A549 (cell line): ENCODE measurements at regions not wholly inside any gene's neighbourhood (a gene's known extent, or its start where the extent isn't known, plus 50 kb on each side); places are given as distances from the start of the nearest gene placed in this dataset.

ENCODE experiments used
- ATAC-seq, 2 experiments: fragments of 200-7000 bp in 1 of 2; fragments of >200 bp in 1 of 2; cut with Nextera tagmentation in 1 of 2; cut with Tn5 transposase in 1 of 2; 3 replicates each; pipeline versions ENCODE4 v1.8.0 to v1.9.1; 2018 to 2020; ENCODE audit warnings: mild to moderate bottlenecking in 1 of 2, moderate library complexity in 1 of 2
- CTCF ChIA-PET: fragments of 300-600 bp; sonication (Branson Sonifier 250); formaldehyde crosslinking; extraction: SDS; loops from one replicate; lab custom pipeline; 2021; ENCODE audit warnings: antibody characterized with exemption, inconsistent platforms; lab: Yijun Ruan, JAX
- POLR2A ChIA-PET: fragments of 350-600 bp; formaldehyde crosslinking; extraction: SDS; loops from one replicate; lab custom pipeline; 2021; ENCODE audit warnings: antibody characterized with exemption, inconsistent platforms; lab: Yijun Ruan, JAX
- DNase-seq, 2 experiments: peaks; one replicate each; pipeline versions ENCODE4 v3.0.0 to v3.0.0-alpha.2; 2011 to 2016; ENCODE audit warnings: low read depth in 1 of 2, low spot score in 1 of 2
- FAIRE-seq: peaks from 2 replicates; lab custom pipeline; 2011; peaks lifted over from hg19 to GRCh38; lab: Jason Lieb, UNC
- H3K27ac ChIP-seq, 2 experiments: fragments of >200 bp; sonication (Bioruptor Twin); formaldehyde crosslinking; 3 replicates each; pipeline ENCODE4 v1.5.1; 2016 to 2017
- H3K4me1 ChIP-seq: fragments of >200 bp; sonication (Bioruptor Twin); formaldehyde crosslinking; 3 replicates; pipeline ENCODE4 v1.6.1; 2016
- H3K4me2 ChIP-seq: fragments of >200 bp; sonication (Bioruptor Twin); formaldehyde crosslinking; 3 replicates; pipeline ENCODE4 v1.6.1; 2016
- H3K4me3 ChIP-seq: fragments of >200 bp; sonication (Bioruptor Twin); formaldehyde crosslinking; 3 replicates; pipeline ENCODE4 v1.5.1; 2016
- H3K9me3 ChIP-seq: fragments of >200 bp; sonication (Bioruptor Twin); formaldehyde crosslinking; 3 replicates; pipeline ENCODE4 v1.6.1; 2016
- BCL3 ChIP-seq: fragments of >200 bp; sonication (Bioruptor Twin); formaldehyde crosslinking; IDR thresholded peaks from 3 replicates; pipeline ENCODE4 v1.6.1; 2016
- CHD2 ChIP-seq: fragments of 150-350 bp; IDR thresholded peaks from 2 replicates; pipeline ENCODE4 v1.6.1; 2014; ENCODE audit warnings: low read length; ENCODE audit not compliant: partially characterized antibody
- EP300 ChIP-seq, 2 experiments: fragments of >200 bp; sonication (Bioruptor Twin); formaldehyde crosslinking; IDR thresholded peaks; 2 replicates in 1 of 2; 3 replicates in 1 of 2; pipeline ENCODE4 v1.6.1; 2016 to 2017
- FOSL2 ChIP-seq, 2 experiments: fragments of 450-650 bp in 1 of 2; fragments of >200 bp in 1 of 2; sonication (Bioruptor Twin) in 1 of 2; formaldehyde crosslinking; IDR thresholded peaks; 2 replicates each; pipeline versions ENCODE4 v1.5.0 to v1.6.1; 2016 to 2020; ENCODE audit warnings: mild to moderate bottlenecking in 1 of 2, moderate library complexity in 1 of 2
- GATA3 ChIP-seq: IDR thresholded peaks from 2 replicates; pipeline ENCODE4 v1.6.1; 2012; ENCODE audit warnings: borderline replicate concordance
- HMGXB4 ChIP-seq: fragments of 250-450 bp; sonication (Bioruptor Pico); IDR thresholded peaks from 2 replicates; pipeline ENCODE4 v1.5.0; 2021; ENCODE audit warnings: mild to moderate bottlenecking, moderate library complexity, borderline replicate concordance
- HOXA7 ChIP-seq: fragments of 250-450 bp; sonication (Bioruptor Pico); IDR thresholded peaks from 2 replicates; pipeline ENCODE4 v1.5.0; 2020; ENCODE audit warnings: mild to moderate bottlenecking, moderate library complexity
- HOXB5 ChIP-seq: fragments of 250-450 bp; sonication (Bioruptor Pico); IDR thresholded peaks from 2 replicates; pipeline ENCODE4 v1.5.0; 2020; ENCODE audit warnings: mild to moderate bottlenecking, moderate library complexity
- KDM1A ChIP-seq: fragments of 200-600 bp; sonication (generic); IDR thresholded peaks from 2 replicates; pipeline ENCODE4 v1.6.1; 2016; ENCODE audit warnings: low read depth, mild to moderate bottlenecking
- MAZ ChIP-seq: fragments of 150-350 bp; IDR thresholded peaks from 2 replicates; pipeline ENCODE4 v1.6.1; 2014; ENCODE audit warnings: antibody characterized with exemption, low read depth, low read length, borderline replicate concordance
- PHF8 ChIP-seq: fragments of 200-600 bp; sonication (generic); IDR thresholded peaks from 2 replicates; pipeline ENCODE4 v1.6.1; 2016; ENCODE audit warnings: low read depth, mild to moderate bottlenecking, antibody characterized with exemption, moderate library complexity, borderline replicate concordance
- RAD21 ChIP-seq, 2 experiments: fragments of >200 bp in 1 of 2; sonication (Bioruptor Twin) in 1 of 2; formaldehyde crosslinking in 1 of 2; IDR thresholded peaks in 1 of 2; conservative IDR thresholded peaks in 1 of 2; 2 replicates in 1 of 2; 3 replicates in 1 of 2; pipeline ENCODE4 v1.6.1; 2012 to 2018; ENCODE audit warnings: inconsistent platforms in 1 of 2
- RARB ChIP-seq: fragments of 250-450 bp; sonication (Bioruptor Pico); IDR thresholded peaks from 2 replicates; pipeline ENCODE4 v1.8.0; 2021; ENCODE audit warnings: mild to moderate bottlenecking, moderate library complexity
- RCOR1 ChIP-seq: fragments of 150-350 bp; IDR thresholded peaks from 2 replicates; pipeline ENCODE4 v1.6.1; 2014; ENCODE audit warnings: antibody characterized with exemption, low read length, low read depth
- SMC3 ChIP-seq: fragments of >200 bp; sonication (Bioruptor Twin); formaldehyde crosslinking; IDR thresholded peaks from 3 replicates; pipeline ENCODE4 v1.6.1; 2018; ENCODE audit warnings: inconsistent platforms
- TP53 ChIP-seq: fragments of 250-450 bp; sonication (Bioruptor Pico); IDR thresholded peaks from 2 replicates; pipeline ENCODE4 v1.5.0; 2021; ENCODE audit warnings: mild to moderate bottlenecking, moderate library complexity
- USF2 ChIP-seq: fragments of 450-650 bp; IDR thresholded peaks from 2 replicates; pipeline ENCODE4 v1.6.1; 2014; ENCODE audit warnings: antibody characterized with exemption
- ZC3H11A ChIP-seq: fragments of 450-650 bp; IDR thresholded peaks from 2 replicates; pipeline ENCODE4 v1.6.1; 2014; ENCODE audit warnings: antibody characterized with exemption, mild to moderate bottlenecking
- ZFP36 ChIP-seq: fragments of 450-650 bp; IDR thresholded peaks from 2 replicates; pipeline ENCODE4 v1.6.1; 2014; ENCODE audit warnings: borderline replicate concordance; ENCODE audit not compliant: partially characterized antibody
- ZSCAN20 ChIP-seq: fragments of 250-450 bp; sonication (Bioruptor Pico); IDR thresholded peaks from 2 replicates; pipeline ENCODE4 v1.8.0; 2022; ENCODE audit warnings: mild to moderate bottlenecking, moderate library complexity
- WGBS: methylation state at CpG from one replicate; pipeline ENCODE4 v1.1.6; 2017; ENCODE audit errors: missing lambda C conversion rate; 5-methylcytosine and 5-hydroxymethylcytosine counted together
- TF ChIP-seq, protein P1 (sequence below): IDR thresholded peaks from 2 replicates; pipeline ENCODE4 v1.6.1; 2012; ENCODE audit warnings: low read depth, borderline replicate concordance
- TF ChIP-seq, protein P2 (sequence below): fragments of 250-450 bp; sonication (Bioruptor Pico); IDR thresholded peaks from 2 replicates; pipeline ENCODE4 v1.5.0; 2020; ENCODE audit warnings: low read depth, mild to moderate bottlenecking, moderate library complexity
- TF ChIP-seq, protein P3 (sequence below): IDR thresholded peaks from 2 replicates; pipeline ENCODE4 v1.6.1; 2012
- TF ChIP-seq, protein P4 (sequence below): fragments of >200 bp; sonication (Bioruptor Twin); formaldehyde crosslinking; IDR thresholded peaks from 2 replicates; pipeline ENCODE4 v1.6.1; 2016

DNA sequence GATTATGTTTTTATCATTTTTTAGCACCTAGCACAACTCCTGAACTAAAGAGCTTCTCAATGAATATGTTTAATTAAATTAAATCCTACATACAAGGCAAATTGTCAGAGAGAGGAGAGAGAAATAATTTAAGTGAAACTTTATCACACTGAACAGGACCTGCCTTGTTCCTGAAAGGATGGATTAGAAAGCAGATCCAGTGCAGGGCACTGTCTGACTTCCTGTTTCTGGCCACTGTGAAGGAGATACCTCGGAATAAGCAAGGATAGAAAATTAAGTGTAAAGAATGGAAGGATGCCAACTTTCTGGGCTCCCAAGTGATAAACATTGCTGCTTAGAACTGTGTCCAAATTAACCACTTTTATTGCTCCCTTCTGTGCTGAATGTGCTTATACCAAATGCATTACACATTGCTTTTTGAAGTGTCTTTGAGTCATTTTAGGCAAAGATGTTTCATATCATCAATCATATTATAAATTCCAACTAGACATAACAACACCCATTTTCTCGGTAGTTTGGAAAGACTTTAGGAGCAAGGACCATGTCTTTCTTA lies 89.1 kb upstream of the SPDL1 start:
- no peak for FAIRE-seq
- CTCF ChIA-PET, result interaction anchor here (1.0 kb wide), 1 partner anchor 12 kb away, joined by 3 read pairs; no protein-coding TSS in a partner anchor

DNA sequence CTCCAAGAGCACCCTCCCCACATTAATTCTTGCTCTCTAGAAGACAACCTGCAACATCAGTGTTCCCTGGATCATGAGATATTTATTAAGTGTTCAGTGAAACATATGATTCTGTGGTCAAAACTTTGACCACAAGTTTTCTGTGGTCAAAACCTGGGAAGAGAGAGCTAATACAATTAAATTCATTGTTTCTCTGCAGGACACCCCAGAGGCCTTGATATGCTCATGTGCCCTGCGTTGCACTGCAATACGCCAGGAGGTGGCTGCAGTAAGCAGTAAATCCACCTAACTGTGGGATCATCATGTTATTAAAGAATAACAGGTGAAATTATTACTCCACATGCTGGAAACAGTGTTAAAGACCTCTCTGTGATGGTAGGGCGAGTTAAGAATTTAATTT lies 109.3 kb upstream of the SPDL1 start:
- no peak overlapping the region for H3K4me3 ChIP-seq
- no peak overlapping the region for H3K27ac ChIP-seq
- POLR2A ChIA-PET, result no interaction called here
- CTCF ChIA-PET, result interaction anchor here (1.3 kb wide), 1 partner anchor 487 kb away, joined by 4 read pairs; no protein-coding TSS in a partner anchor
- H3K9me3 ChIP-seq, result no peaks in the 10 kb centered on the region
- FAIRE-seq (no peak), DNase-seq (no peak), ATAC-seq (no peak)
- 56% methylated on average over 3 of the region's 3 CpGs for WGBS
- H3K4me2 ChIP-seq, result no peak overlapping the region
- TF ChIP-seq HOXA7 (CRISPR knock-in tag), result no peak
- TF ChIP-seq USF2, result no peak
- no peak for TF ChIP-seq ZFP36
- no peak for TF ChIP-seq ZC3H11A
- TF ChIP-seq MAZ, result no peak
- TF ChIP-seq EP300 (IDR thresholded peaks at IDR 0.05), result no peak
- no peak for TF ChIP-seq RAD21 (conservative IDR thresholded peaks at IDR 0.05 in 1 of 2, IDR thresholded peaks at IDR 0.05 in 1 of 2)
- H3K4me1 ChIP-seq, result no peaks in the 10 kb centered on the region

More for the DNA sequence above, 89.1 kb upstream of the SPDL1 start:
- no peak for DNase-seq
- no peaks in the 10 kb centered on the region for H3K4me1 ChIP-seq
- TF ChIP-seq GATA3 (no peak), RCOR1 (no peak), PHF8 (no peak), HOXB5 (CRISPR knock-in tag) (no peak), KDM1A (no peak), FOSL2 (IDR thresholded peaks at IDR 0.05) (no peak), FOSL2 (CRISPR knock-in tag; IDR thresholded peaks at IDR 0.05) (no peak), ZC3H11A (no peak), ZSCAN20 (no peak), TP53 (CRISPR knock-in tag) (no peak), BCL3 (no peak), RARB (CRISPR knock-in tag) (no peak), CHD2 (no peak), SMC3 (no peak), USF2 (no peak), HMGXB4 (no peak)
- TF ChIP-seq, protein P1, sequence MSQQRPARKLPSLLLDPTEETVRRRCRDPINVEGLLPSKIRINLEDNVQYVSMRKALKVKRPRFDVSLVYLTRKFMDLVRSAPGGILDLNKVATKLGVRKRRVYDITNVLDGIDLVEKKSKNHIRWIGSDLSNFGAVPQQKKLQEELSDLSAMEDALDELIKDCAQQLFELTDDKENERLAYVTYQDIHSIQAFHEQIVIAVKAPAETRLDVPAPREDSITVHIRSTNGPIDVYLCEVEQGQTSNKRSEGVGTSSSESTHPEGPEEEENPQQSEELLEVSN, result no peak
- TF ChIP-seq, protein P2, sequence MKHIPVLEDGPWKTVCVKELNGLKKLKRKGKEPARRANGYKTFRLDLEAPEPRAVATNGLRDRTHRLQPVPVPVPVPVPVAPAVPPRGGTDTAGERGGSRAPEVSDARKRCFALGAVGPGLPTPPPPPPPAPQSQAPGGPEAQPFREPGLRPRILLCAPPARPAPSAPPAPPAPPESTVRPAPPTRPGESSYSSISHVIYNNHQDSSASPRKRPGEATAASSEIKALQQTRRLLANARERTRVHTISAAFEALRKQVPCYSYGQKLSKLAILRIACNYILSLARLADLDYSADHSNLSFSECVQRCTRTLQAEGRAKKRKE, result no peak
- TF ChIP-seq, protein P3, sequence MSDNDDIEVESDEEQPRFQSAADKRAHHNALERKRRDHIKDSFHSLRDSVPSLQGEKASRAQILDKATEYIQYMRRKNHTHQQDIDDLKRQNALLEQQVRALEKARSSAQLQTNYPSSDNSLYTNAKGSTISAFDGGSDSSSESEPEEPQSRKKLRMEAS, result no peak
- TF ChIP-seq, protein P4, sequence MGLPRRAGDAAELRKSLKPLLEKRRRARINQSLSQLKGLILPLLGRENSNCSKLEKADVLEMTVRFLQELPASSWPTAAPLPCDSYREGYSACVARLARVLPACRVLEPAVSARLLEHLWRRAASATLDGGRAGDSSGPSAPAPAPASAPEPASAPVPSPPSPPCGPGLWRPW, result no peak
- POLR2A ChIA-PET, result no interaction called here
- WGBS, result 45% methylated on average over 2 of the region's 2 CpGs
- ATAC-seq, result no peak
- 0 out of 3 replicates have a peak, but pooled peaks cover 2% of the 10 kb centered on the region for H3K9me3 ChIP-seq
- H3K4me2 ChIP-seq, result no peak overlapping the region
- H3K4me3 ChIP-seq, result no peak overlapping the region
- no peak overlapping the region for H3K27ac ChIP-seq
